Bronchial epithelial cell (primary cell): ENCODE measurements at regions not wholly inside any gene's neighbourhood (a gene's known extent, or its start where the extent isn't known, plus 50 kb on each side); places are given as distances from the start of the nearest gene placed in this dataset.
A peak's percentile ranks its signal among the peaks of the same experiment; 100 is the strongest.

Experiments used
- DNase-seq: peaks from one replicate; pipeline ENCODE4 v3.0.0-alpha.2; 2010; ENCODE audit warnings: low read depth
- FAIRE-seq: peaks from 2 replicates; lab custom pipeline; 2011; peaks lifted over from hg19 to GRCh38; lab: Jason Lieb, UNC
- H3K27me3 ChIP-seq: 2 replicates; pipeline ENCODE4 v1.5.1; 2011; ENCODE audit warnings: low read length; ENCODE audit not compliant: control insufficient read depth, insufficient read depth
- H3K36me3 ChIP-seq: 2 replicates; pipeline ENCODE4 v1.5.1; 2011; ENCODE audit warnings: low read length; ENCODE audit not compliant: control insufficient read depth, insufficient read depth
- H3K4me3 ChIP-seq: 2 replicates; pipeline ENCODE4 v1.5.1; 2011; ENCODE audit warnings: mild to moderate bottlenecking, low read depth, low read length, control low read depth
- TF ChIP-seq, protein P1 (sequence below): IDR thresholded peaks from 2 replicates; pipeline ENCODE4 v1.5.1; 2011; ENCODE audit warnings: mild to moderate bottlenecking, moderate library complexity, low read length, control low read depth, inconsistent platforms; ENCODE audit not compliant: insufficient read depth, severe bottlenecking

DNA sequence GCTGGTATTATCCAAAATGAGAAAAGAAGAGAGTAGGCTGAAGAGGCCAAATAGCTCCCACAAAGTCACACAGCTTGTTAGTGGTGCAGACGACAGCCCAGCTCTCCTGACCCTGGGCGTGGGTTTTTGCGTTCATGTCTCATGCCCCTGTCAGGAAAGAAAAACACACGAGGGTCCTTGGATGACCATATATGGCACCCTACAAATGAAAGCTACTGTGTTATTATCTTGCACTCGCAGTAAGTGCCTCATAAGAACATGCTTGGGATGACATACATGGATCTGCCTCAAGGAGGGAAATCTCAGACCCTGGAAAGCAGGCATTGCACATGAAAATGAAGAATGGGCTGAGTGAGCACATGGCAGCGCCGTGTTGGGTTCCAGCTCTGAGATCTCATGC, 89.7 kb downstream of the SEMA4F start:
- Histone ChIP-seq H3K4me3 (no peak overlapping the region), H3K27me3 (no peaks in the 10 kb centered on the region), H3K36me3 (no peaks in the 10 kb centered on the region)
- FAIRE-seq (no peak), DNase-seq (no peak)
- TF ChIP-seq, protein P1, sequence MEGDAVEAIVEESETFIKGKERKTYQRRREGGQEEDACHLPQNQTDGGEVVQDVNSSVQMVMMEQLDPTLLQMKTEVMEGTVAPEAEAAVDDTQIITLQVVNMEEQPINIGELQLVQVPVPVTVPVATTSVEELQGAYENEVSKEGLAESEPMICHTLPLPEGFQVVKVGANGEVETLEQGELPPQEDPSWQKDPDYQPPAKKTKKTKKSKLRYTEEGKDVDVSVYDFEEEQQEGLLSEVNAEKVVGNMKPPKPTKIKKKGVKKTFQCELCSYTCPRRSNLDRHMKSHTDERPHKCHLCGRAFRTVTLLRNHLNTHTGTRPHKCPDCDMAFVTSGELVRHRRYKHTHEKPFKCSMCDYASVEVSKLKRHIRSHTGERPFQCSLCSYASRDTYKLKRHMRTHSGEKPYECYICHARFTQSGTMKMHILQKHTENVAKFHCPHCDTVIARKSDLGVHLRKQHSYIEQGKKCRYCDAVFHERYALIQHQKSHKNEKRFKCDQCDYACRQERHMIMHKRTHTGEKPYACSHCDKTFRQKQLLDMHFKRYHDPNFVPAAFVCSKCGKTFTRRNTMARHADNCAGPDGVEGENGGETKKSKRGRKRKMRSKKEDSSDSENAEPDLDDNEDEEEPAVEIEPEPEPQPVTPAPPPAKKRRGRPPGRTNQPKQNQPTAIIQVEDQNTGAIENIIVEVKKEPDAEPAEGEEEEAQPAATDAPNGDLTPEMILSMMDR, result no peak

DNA sequence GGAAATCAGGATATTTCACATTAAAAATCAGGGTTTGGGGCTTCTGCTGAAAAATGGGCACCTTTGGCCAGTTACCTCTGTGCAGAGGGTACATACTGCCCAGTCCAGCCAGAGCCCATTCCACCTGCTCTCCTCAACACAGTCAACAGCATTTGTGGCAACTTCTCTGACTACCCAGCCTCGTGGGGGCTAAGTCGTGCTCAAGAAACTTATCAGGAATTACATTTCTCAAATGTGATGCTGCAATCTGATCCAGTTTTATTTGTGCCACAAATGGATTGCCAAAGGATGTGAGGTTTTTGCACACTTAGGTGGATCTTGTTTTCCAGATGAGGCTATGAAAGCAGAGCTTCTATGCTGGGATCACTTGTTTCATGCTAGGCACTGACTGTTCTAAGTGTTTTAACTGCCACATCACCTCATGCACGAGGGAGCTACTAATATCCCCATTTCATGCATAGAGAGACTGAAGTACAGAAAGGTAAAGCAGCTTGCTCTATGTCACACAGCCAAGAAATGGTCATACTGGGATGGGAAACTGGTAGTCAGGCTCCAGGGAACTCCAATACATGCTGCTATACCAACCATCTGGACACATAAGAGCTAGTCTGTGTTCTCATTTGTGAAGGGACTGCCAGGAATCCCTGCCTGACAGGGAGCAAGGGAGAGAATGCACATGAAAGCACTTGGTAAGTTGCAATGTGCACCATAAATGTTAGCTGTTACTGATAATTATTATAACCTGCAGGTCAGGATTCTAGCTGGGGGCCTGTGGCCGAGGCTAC, 89.0 kb upstream of the HK2 start:
- no peak for FAIRE-seq
- no peaks in the 10 kb centered on the region for H3K36me3 ChIP-seq
- no peak overlapping the region for H3K4me3 ChIP-seq
- no peak for DNase-seq
- H3K27me3 ChIP-seq, result no peaks in the 10 kb centered on the region
- TF ChIP-seq, protein P1, result no peak

DNA sequence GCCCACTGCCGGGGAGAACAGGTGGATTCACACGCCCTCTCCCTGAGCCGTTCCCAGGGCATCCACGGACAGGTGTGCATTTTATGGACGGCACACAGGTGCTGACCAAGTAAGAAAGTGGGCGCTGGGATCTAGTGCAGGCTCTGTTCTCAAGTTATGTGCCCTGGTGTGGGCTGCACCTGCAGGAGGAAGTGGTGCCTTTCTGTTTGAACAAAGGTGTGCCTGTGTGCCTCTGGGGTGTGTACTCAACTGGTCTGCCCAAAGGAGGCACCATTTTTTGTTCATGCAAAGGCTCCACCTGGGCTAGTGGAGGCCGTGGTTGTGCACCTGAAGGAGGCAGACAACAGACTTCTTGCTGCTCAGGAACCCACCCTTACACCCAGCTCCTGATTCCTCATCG, 88.2 kb upstream of the HK2 start:
- no peak overlapping the region for H3K4me3 ChIP-seq
- FAIRE-seq, result no peak
- TF ChIP-seq, protein P1, result peak; percentile 3
- no peaks in the 10 kb centered on the region for H3K36me3 ChIP-seq
- no peaks in the 10 kb centered on the region for H3K27me3 ChIP-seq
- DNase-seq, result no peak

DNA sequence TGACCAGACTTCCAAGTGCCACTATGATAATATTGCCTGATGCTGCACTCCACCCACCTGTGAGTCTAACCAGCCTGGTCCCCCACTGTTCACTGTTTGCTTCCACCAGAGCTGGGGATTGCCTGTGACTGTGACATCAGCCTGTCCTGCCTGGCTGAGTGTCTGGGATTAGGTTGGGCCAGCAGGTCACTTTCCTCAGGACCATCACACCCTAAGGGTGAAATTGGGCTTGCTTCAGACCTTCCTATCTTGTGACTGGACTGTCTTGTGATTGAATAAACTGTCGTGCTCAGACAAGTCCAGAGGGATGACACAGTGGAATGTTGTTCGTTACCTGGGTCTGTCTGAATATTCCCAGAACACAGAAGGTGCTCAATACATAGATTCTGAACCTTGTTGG, 87.4 kb upstream of the HK2 start:
- TF ChIP-seq, protein P1, result no peak
- FAIRE-seq, result no peak
- H3K4me3 ChIP-seq, result no peak overlapping the region
- H3K36me3 ChIP-seq, result no peaks in the 10 kb centered on the region
- peak; percentile 95 for DNase-seq
- no peaks in the 10 kb centered on the region for H3K27me3 ChIP-seq

DNA sequence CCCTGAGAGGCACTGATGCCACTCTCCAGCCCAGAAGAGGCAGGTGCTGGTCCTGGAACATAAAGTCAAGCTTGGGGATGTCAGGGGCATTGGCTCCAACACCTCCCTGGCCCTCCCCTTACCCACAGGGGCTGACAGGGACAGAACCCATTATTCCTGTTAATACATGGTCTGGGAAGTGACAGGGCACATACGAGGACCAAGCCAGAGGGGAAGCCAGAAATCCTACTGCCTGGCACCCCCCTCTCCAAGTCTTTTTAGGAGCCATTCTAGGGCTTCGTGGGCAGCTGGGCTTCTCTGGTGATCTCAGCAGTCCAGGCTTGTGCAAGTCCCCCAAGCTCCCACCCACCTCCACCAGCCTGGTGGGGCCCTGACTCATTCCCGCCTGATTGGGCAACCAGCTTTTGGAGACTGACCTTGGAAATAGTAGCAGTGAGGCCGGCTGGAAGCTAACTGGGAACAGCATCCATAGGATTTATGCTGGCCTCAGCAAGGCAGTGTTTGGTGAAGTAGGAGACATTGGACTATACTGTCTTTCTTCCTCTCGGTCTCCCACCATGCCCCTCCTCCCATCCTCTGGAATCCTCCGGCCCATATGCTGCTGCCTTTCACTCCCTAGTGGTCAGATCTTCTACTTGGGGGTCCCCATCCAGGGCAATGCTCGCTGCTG, 86.4 kb upstream of the HK2 start:
- H3K4me3 ChIP-seq, result no peak overlapping the region
- TF ChIP-seq, protein P1, result no peak
- DNase-seq, result peak; percentile 83
- H3K27me3 ChIP-seq, result no peaks in the 10 kb centered on the region
- H3K36me3 ChIP-seq, result no peaks in the 10 kb centered on the region
- no peak for FAIRE-seq
